ENCODE measurements at regions not wholly inside any gene's neighbourhood (a gene's known extent, or its start where the extent isn't known, plus 50 kb on each side); places are given as distances from the start of the nearest gene placed in this dataset.

DNA sequence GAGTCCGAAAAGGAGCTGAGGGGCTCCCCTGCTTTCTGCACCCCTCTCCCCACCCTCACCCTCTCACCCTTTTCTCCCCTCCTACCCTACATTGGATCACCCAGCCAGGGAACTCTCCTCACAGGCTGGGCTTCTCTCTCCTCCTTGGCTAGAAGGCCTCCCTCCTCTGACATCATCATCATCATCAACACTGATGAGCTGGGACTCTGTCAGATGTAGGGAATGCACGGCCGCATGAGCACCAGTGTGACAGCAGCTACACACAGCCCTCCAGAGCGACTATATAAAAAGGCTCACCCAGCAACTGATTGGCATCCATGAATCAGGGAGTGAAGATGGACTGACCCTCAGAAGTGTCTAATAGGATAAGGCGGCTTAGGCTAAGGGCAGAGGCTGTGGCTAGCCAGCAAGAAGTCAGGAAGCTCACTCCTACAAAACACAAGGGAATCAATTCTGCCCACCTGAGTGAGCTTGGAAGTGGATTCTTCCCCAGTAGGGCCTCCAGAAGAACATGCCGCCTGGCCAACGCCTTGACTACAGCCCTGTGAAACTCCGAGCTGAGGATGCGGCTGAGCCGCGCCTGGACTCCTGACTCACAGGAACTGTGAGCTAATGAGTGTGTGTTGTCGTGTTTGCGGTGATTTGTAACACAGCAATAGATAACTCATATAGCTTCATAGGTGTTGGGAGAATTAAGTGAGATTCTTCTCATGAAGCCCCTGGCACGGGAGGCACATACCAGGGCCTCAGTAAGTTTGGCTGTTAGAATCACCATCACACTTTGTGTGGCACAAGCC, 147.6 kb downstream of the FAM43A start:
- Histone ChIP-seq H3K4me1 (no peaks in the 10 kb centered on the region), H3K27me3 (no peaks in the 10 kb centered on the region), H3K27ac (no peak overlapping the region), H3K36me3 (ENCODE audit: low read depth, missing control alignments) (no peaks in the 10 kb centered on the region), H3K9me3 (no peaks in the 10 kb centered on the region), H3K4me3 (no peak overlapping the region)
- TF ChIP-seq, protein P1, sequence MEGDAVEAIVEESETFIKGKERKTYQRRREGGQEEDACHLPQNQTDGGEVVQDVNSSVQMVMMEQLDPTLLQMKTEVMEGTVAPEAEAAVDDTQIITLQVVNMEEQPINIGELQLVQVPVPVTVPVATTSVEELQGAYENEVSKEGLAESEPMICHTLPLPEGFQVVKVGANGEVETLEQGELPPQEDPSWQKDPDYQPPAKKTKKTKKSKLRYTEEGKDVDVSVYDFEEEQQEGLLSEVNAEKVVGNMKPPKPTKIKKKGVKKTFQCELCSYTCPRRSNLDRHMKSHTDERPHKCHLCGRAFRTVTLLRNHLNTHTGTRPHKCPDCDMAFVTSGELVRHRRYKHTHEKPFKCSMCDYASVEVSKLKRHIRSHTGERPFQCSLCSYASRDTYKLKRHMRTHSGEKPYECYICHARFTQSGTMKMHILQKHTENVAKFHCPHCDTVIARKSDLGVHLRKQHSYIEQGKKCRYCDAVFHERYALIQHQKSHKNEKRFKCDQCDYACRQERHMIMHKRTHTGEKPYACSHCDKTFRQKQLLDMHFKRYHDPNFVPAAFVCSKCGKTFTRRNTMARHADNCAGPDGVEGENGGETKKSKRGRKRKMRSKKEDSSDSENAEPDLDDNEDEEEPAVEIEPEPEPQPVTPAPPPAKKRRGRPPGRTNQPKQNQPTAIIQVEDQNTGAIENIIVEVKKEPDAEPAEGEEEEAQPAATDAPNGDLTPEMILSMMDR (IDR thresholded peaks at IDR 0.05) = no peak
- TF ChIP-seq POLR2A (IDR thresholded peaks at IDR 0.05) = no peak
- DNase-seq = no peak
- 93 to 97% methylated on average over 14 of the region's 14 CpGs for WGBS, 2 donors
- intact Hi-C loops (cut with DNase I; ENCODE audit: low total_unique reads) = no loop called here

DNA sequence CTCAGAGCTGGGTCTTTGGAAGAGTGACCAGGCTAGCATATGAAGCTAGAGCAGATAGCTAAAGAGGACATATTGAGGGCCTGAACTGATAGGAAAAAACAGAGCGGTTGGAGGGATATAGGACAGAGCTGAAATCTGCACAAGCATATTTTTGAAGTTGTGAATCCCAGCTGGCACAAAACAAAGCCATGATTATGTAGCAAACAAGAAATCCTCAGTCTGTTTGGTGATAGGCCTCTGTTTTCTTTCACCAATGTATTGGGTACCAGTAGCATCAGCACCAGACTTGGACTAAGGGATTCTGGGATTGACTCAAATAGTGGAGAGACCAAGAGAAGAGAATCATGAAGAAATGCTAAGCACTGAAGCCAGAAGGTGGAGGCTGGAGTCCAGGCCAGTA, 151.0 kb downstream of the FAM43A start:
- H3K36me3 ChIP-seq (ENCODE audit: low read depth, missing control alignments) = no peaks in the 10 kb centered on the region
- H3K9me3 ChIP-seq = no peaks in the 10 kb centered on the region
- no peak for DNase-seq
- TF ChIP-seq POLR2A (IDR thresholded peaks at IDR 0.05) = no peak
- TF ChIP-seq, protein P1 (IDR thresholded peaks at IDR 0.05) = no peak
- no peaks in the 10 kb centered on the region for H3K4me1 ChIP-seq
- H3K4me3 ChIP-seq = no peak overlapping the region
- intact Hi-C loops (cut with DNase I; ENCODE audit: low total_unique reads) = no loop called here
- WGBS, 2 donors = 88% methylated on average over 1 of the region's 1 CpG
- no peaks in the 10 kb centered on the region for H3K27me3 ChIP-seq
- no peak overlapping the region for H3K27ac ChIP-seq

DNA sequence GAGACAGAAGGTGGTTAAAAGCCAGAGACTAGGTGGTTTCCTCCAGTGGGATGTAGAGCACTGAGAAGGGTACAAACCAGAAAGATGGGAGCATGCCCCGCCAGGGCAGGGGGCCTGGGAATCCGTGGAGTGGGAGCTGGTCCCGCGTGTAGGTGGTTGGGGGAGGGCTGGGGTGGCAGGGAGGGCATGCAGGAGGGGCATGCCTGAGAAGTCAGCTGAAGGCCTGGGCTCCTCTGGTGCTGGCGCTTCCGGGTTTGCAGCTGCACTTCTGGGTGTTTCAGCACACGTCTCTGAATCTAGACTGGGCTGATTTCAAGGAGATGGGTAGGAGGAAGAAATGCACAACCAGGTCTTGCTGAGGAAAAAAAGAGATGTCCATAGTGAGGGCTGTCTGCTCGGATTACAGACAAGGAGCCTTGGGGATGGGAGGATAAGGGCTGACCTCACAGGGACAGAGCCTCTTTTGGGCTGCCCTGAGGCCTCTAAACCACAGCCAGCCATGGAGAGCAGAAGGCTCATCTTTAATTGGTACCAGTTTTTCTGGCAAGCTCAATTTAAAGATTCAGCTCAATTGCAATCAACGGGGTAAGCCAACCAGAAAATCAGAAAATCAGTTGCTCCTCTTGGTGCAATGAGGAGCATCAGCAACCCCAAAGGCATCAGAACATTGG, 151.9 kb downstream of the FAM43A start:
- Histone ChIP-seq H3K9me3 (no peaks in the 10 kb centered on the region), H3K4me1 (no peaks in the 10 kb centered on the region), H3K36me3 (ENCODE audit: low read depth, missing control alignments) (no peaks in the 10 kb centered on the region), H3K27me3 (no peaks in the 10 kb centered on the region), H3K4me3 (no peak overlapping the region), H3K27ac (no peak overlapping the region)
- DNase-seq = no peak
- intact Hi-C loops (cut with DNase I; ENCODE audit: low total_unique reads) = no loop called here
- 85 to 89% methylated on average over 9 of the region's 9 CpGs for WGBS, 2 donors
- no peak for TF ChIP-seq POLR2A (IDR thresholded peaks at IDR 0.05)
- TF ChIP-seq, protein P1 (IDR thresholded peaks at IDR 0.05) = no peak

DNA sequence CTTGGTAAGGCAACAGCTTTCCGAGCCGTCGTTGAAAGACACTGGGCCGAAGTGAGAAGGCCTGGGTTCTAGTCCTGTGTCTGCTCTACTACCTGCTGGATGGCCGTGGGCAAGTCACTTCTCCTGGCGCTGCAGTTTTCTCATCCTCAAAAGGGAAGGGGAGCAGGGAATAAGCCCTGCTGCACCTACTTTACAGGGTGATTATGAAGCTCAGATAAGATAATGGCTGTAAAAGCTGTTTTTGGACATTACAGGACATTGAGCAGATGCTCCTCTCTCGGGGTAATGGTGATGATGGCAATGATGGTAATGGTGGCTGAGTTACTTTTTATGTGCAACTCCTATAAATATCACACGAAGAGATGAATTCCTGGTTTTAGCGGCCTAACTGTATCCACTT, 152.6 kb downstream of the FAM43A start:
- WGBS, 2 donors = 95 to 96% methylated on average over 9 of the region's 9 CpGs

More for the DNA sequence above, 152.6 kb downstream of the FAM43A start:
- intact Hi-C loops (cut with DNase I; ENCODE audit: low total_unique reads) = no loop called here
- DNase-seq = no peak
- no peak for TF ChIP-seq POLR2A (IDR thresholded peaks at IDR 0.05)
- TF ChIP-seq, protein P1 (IDR thresholded peaks at IDR 0.05) = no peak
- H3K9me3 ChIP-seq = no peaks in the 10 kb centered on the region
- H3K4me3 ChIP-seq = no peak overlapping the region
- no peaks in the 10 kb centered on the region for H3K27me3 ChIP-seq
- H3K36me3 ChIP-seq (ENCODE audit: low read depth, missing control alignments) = no peaks in the 10 kb centered on the region
- no peak overlapping the region for H3K27ac ChIP-seq
- no peaks in the 10 kb centered on the region for H3K4me1 ChIP-seq

Measured in testis (tissue), 2 donors.